Upper lobe of right lung (tissue), 1 donor: ENCODE measurements at regions not wholly inside any gene's neighbourhood (a gene's known extent, or its start where the extent isn't known, plus 50 kb on each side); places are given as distances from the start of the nearest gene placed in this dataset.
"Not testable (repeated sequence)": the region's sequence is repeated elsewhere in the genome, so short reads cannot be mapped to it uniquely, and the experiment has no call there.

Source experiments
- ATAC-seq: fragments of 200-7000 bp; cut with Tn5 transposase; one replicate; pipeline ENCODE4 v1.9.1; 2020; ENCODE audit warnings: mild to moderate bottlenecking, moderate library complexity
- DNase-seq: peaks from one replicate; pipeline ENCODE4 v3.0.0-alpha.2; 2020
- H3K27ac ChIP-seq: fragments of 200-600 bp; one replicate; pipeline ENCODE4 v1.8.0; 2022
- H3K27me3 ChIP-seq: fragments of 200-600 bp; one replicate; pipeline ENCODE4 v1.8.0; 2022; ENCODE audit warnings: mild to moderate bottlenecking
- H3K36me3 ChIP-seq: fragments of 200-600 bp; one replicate; pipeline ENCODE4 v1.8.0; 2022
- H3K4me1 ChIP-seq: fragments of 200-600 bp; one replicate; pipeline ENCODE4 v1.8.0; 2022
- H3K4me3 ChIP-seq: fragments of 200-600 bp; one replicate; pipeline ENCODE4 v1.8.0; 2022; ENCODE audit warnings: mild to moderate bottlenecking
- H3K9me3 ChIP-seq: fragments of 200-600 bp; one replicate; pipeline ENCODE4 v1.8.0; 2022
- intact Hi-C: fragments of 100-400 bp; cut with DNase I; formaldehyde crosslinking; loops from one replicate; pipeline ENCODE4 v1.11.0; 2022
- TF ChIP-seq, protein P1 (sequence below): fragments of 200-600 bp; IDR thresholded peaks from one replicate; pipeline ENCODE4 v1.8.0; 2022; ENCODE audit warnings: antibody characterized with exemption
- donor health status: DM: no; HTN: yes; CAD: no; lungs with severe emphysema.

DNA sequence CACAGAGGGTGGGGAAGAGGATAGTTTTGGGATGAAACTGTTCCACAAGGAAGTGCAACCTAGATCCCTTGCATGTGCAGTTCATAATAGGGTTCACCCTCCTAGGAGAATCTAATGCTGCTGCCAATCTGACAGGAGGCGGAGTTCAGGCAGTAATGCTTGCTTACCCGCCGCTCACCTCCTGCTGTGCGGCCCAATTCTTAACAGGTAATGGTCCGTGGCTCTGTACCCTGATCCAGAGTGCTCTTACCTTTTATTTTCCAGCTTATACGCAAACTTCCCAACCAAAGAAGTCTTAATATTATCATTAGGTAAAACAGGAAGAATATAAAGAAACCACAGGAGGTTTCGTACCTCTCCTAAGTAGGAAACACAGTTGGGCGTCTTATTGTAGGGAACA is 82.7 kb upstream of the CD302 start:
- H3K9me3 ChIP-seq = no peaks in the 10 kb centered on the region
- no peak for ATAC-seq
- H3K27ac ChIP-seq = no peak overlapping the region
- intact Hi-C loops = no loop called here
- H3K4me1 ChIP-seq = no peaks in the 10 kb centered on the region
- H3K36me3 ChIP-seq = peaks cover 10% of the 10 kb centered on the region
- TF ChIP-seq, protein P1, sequence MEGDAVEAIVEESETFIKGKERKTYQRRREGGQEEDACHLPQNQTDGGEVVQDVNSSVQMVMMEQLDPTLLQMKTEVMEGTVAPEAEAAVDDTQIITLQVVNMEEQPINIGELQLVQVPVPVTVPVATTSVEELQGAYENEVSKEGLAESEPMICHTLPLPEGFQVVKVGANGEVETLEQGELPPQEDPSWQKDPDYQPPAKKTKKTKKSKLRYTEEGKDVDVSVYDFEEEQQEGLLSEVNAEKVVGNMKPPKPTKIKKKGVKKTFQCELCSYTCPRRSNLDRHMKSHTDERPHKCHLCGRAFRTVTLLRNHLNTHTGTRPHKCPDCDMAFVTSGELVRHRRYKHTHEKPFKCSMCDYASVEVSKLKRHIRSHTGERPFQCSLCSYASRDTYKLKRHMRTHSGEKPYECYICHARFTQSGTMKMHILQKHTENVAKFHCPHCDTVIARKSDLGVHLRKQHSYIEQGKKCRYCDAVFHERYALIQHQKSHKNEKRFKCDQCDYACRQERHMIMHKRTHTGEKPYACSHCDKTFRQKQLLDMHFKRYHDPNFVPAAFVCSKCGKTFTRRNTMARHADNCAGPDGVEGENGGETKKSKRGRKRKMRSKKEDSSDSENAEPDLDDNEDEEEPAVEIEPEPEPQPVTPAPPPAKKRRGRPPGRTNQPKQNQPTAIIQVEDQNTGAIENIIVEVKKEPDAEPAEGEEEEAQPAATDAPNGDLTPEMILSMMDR = no peak
- no peaks in the 10 kb centered on the region for H3K27me3 ChIP-seq
- DNase-seq = no peak
- no peak overlapping the region for H3K4me3 ChIP-seq

GRCh38 chr2:159879051-159879604 is 81.1 kb upstream of the CD302 start:
- Histone ChIP-seq H3K4me3 (no peak overlapping the region), H3K9me3 (no peaks in the 10 kb centered on the region), H3K27ac (no peak overlapping the region), H3K36me3 (no peaks in the 10 kb centered on the region), H3K27me3 (no peaks in the 10 kb centered on the region), H3K4me1 (no peaks in the 10 kb centered on the region)
- ATAC-seq (no peak), DNase-seq (no peak)
- TF ChIP-seq, protein P1 = no peak
- intact Hi-C loops = no loop called here

DNA sequence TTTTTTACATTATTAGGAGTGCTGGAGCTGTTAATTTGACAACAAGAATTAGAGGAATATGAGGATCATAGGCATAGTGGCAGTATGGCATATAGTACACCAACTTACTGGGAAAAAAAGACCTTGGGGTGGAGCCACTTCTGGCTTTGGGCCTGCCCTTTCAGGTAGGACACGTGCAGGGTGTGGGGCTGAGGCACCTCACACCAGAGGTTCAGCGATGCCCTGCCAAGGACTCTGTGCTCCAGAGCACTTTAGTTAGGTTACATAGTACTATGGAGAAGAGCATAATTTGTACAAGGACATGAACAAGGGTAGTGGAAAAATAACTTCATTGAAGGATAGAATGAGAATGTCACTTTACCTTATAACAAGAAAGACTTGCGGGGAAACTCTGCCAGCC is 77.1 kb upstream of the CD302 start:
- intact Hi-C loops = no loop called here
- H3K4me3 ChIP-seq = no peak overlapping the region
- no peaks in the 10 kb centered on the region for H3K4me1 ChIP-seq
- no peaks in the 10 kb centered on the region for H3K36me3 ChIP-seq
- TF ChIP-seq, protein P1 = no peak
- no peak overlapping the region for H3K27ac ChIP-seq
- DNase-seq (no peak), ATAC-seq (peak; percentile 49)
- no peaks in the 10 kb centered on the region for H3K9me3 ChIP-seq
- H3K27me3 ChIP-seq = no peaks in the 10 kb centered on the region

GRCh38 chr2:159873258-159873657 is 75.2 kb upstream of the CD302 start:
- Histone ChIP-seq H3K27ac (no peak overlapping the region), H3K4me1 (no peaks in the 10 kb centered on the region), H3K4me3 (no peak overlapping the region), H3K36me3 (no peaks in the 10 kb centered on the region), H3K9me3 (no peaks in the 10 kb centered on the region), H3K27me3 (no peaks in the 10 kb centered on the region)
- DNase-seq (no peak), ATAC-seq (peak; percentile 49)
- TF ChIP-seq, protein P1 = no peak
- intact Hi-C loops = no loop called here

DNA sequence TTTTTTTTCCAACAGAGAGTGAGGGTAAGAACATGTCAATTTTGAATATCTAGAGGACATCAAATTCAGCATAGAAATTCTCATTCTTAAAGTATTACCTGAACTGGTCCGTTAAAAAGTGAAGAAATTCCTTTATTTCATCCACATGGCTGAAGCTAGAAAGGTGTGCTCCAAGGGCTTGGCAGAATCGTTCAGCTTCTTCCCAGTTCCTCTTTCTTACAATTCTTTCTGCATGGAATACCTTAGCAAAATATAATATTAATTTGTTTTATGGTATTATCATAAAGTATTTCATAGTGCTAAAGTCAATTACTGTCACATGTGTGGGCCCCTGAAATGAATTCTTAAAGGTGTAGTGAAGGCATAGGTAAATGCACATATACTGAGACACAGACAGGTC is 74.3 kb upstream of the CD302 start:
- Histone ChIP-seq H3K27me3 (no peaks in the 10 kb centered on the region), H3K4me3 (no peak overlapping the region), H3K27ac (no peak overlapping the region), H3K4me1 (no peaks in the 10 kb centered on the region), H3K36me3 (no peaks in the 10 kb centered on the region), H3K9me3 (no peaks in the 10 kb centered on the region)
- TF ChIP-seq, protein P1 = no peak
- DNase-seq = no peak
- intact Hi-C loops = no loop called here
- ATAC-seq = no peak

DNA sequence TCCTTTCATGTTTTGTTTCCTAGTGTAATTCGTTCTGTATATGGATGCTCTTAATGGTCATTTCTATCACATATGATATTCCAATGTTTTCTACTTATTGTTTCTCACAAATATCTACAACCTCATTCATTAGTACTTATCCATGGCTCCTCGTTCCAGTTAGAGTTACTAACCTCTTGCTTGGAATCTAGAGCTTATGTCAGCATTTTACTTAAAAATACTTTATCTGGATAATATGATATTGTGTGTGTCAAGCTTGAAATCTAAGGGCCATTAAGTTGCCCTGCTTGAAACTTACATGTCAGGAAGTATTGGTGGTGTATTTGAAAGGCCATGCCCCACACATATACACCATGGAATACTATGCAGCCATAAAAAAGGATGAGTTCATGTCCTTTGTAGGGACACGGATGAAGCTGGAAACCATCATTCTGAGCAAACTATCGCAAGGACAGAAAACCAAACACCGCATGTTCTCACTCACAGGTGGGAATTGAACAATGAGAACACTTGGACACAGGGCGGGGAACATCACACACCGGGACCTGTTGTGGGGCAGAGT is 70.7 kb upstream of the CD302 start:
- H3K4me3 ChIP-seq, H3K9me3 ChIP-seq, H3K4me1 ChIP-seq, DNase-seq, ATAC-seq, H3K27ac ChIP-seq, intact Hi-C loops, H3K36me3 ChIP-seq, H3K27me3 ChIP-seq: not testable (repeated sequence)
